ENCODE measurements at regions not wholly inside any gene's neighbourhood (a gene's known extent, or its start where the extent isn't known, plus 50 kb on each side); places are given as distances from the start of the nearest gene placed in this dataset.
A peak's percentile ranks its signal among the peaks of the same experiment; 100 is the strongest.

GRCh38 chr6:140929121-140929520 lies 1203.6 kb upstream of the GJE1 start:
- Histone ChIP-seq H3K9ac (ENCODE audit: low read length) (no peak overlapping the region), H3K9me2 (replicated peaks; ENCODE audit: insufficient read depth, low read length) (no peaks in the 10 kb centered on the region), H3F3A (ENCODE audit: insufficient read depth, low read length) (no peaks in the 10 kb centered on the region), H3K27me3 (replicated peaks; ENCODE audit: insufficient read depth, low read length) (no peaks in the 10 kb centered on the region), H3K36me3 (replicated peaks; ENCODE audit: insufficient read depth, low read length) (no peaks in the 10 kb centered on the region), H4K20me1 (ENCODE audit: insufficient read depth, low read length) (no peaks in the 10 kb centered on the region), H3K4me3 (ENCODE audit: low read length) (no peak overlapping the region), H3K27ac (ENCODE audit: low read length) (no peak overlapping the region), H3K4me2 (ENCODE audit: low read depth, low read length) (no peak overlapping the region), H3K79me2 (ENCODE audit: low read length) (no peaks in the 10 kb centered on the region), H3K9me3 (replicated peaks; ENCODE audit: insufficient read depth, low read length) (no peaks in the 10 kb centered on the region), H2AFZ (ENCODE audit: low read length) (no peak overlapping the region), H3K4me1 (ENCODE audit: low read length) (no peaks in the 10 kb centered on the region)
- DNase-seq: no peak
- TF ChIP-seq EZH2phosphoT487 (IDR thresholded peaks at IDR 0.05; ENCODE audit: low read length) (no peak), CTCF (IDR thresholded peaks at IDR 0.05; ENCODE audit: low read length) (no peak), EZH2 (optimal IDR thresholded peaks at IDR 0.05; ENCODE audit: low read depth, low read length) (no peak)

- TF ChIP-seq EZH2 (optimal IDR thresholded peaks at IDR 0.05; ENCODE audit: low read depth, low read length): no peak
- TF ChIP-seq CTCF (IDR thresholded peaks at IDR 0.05; ENCODE audit: low read length): no peak
- TF ChIP-seq EZH2phosphoT487 (IDR thresholded peaks at IDR 0.05; ENCODE audit: low read length): no peak
- no peaks in the 10 kb centered on the region for H3K79me2 ChIP-seq (ENCODE audit: low read length)
- H4K20me1 ChIP-seq (ENCODE audit: insufficient read depth, low read length): no peaks in the 10 kb centered on the region
- H3K36me3 ChIP-seq (replicated peaks; ENCODE audit: insufficient read depth, low read length): no peaks in the 10 kb centered on the region
- H3K9me3 ChIP-seq (replicated peaks; ENCODE audit: insufficient read depth, low read length): no peaks in the 10 kb centered on the region
- H3K27ac ChIP-seq (ENCODE audit: low read length): no peak overlapping the region
- no peaks in the 10 kb centered on the region for H3K4me1 ChIP-seq (ENCODE audit: low read length)
- H3K4me3 ChIP-seq (ENCODE audit: low read length): no peak overlapping the region
- H3F3A ChIP-seq (ENCODE audit: insufficient read depth, low read length): no peaks in the 10 kb centered on the region
- no peaks in the 10 kb centered on the region for H3K27me3 ChIP-seq (replicated peaks; ENCODE audit: insufficient read depth, low read length)
- no peak overlapping the region for H3K9ac ChIP-seq (ENCODE audit: low read length)
- no peak overlapping the region for H2AFZ ChIP-seq (ENCODE audit: low read length)
- H3K4me2 ChIP-seq (ENCODE audit: low read depth, low read length): no peak overlapping the region
- H3K9me2 ChIP-seq (replicated peaks; ENCODE audit: insufficient read depth, low read length): no peaks in the 10 kb centered on the region
- no peak for DNase-seq
These were observed 1209.7 kb upstream of the GJE1 start for GRCh38 chr6:140923048-140923447.

- TF ChIP-seq EZH2 (optimal IDR thresholded peaks at IDR 0.05; ENCODE audit: low read depth, low read length) (no peak), CTCF (IDR thresholded peaks at IDR 0.05; ENCODE audit: low read length) (peak; percentile 69), EZH2phosphoT487 (IDR thresholded peaks at IDR 0.05; ENCODE audit: low read length) (no peak)
- DNase-seq: peak; percentile 52
- Histone ChIP-seq H3K4me3 (ENCODE audit: low read length) (no peak overlapping the region), H3K4me1 (ENCODE audit: low read length) (no peaks in the 10 kb centered on the region), H3K27me3 (replicated peaks; ENCODE audit: insufficient read depth, low read length) (no peaks in the 10 kb centered on the region), H3K4me2 (ENCODE audit: low read depth, low read length) (no peak overlapping the region), H2AFZ (ENCODE audit: low read length) (no peak overlapping the region), H3K79me2 (ENCODE audit: low read length) (no peaks in the 10 kb centered on the region), H3F3A (ENCODE audit: insufficient read depth, low read length) (no peaks in the 10 kb centered on the region), H4K20me1 (ENCODE audit: insufficient read depth, low read length) (no peaks in the 10 kb centered on the region), H3K36me3 (replicated peaks; ENCODE audit: insufficient read depth, low read length) (no peaks in the 10 kb centered on the region), H3K27ac (ENCODE audit: low read length) (no peak overlapping the region), H3K9ac (ENCODE audit: low read length) (no peak overlapping the region), H3K9me2 (replicated peaks; ENCODE audit: insufficient read depth, low read length) (no peaks in the 10 kb centered on the region), H3K9me3 (replicated peaks; ENCODE audit: insufficient read depth, low read length) (no peaks in the 10 kb centered on the region)
These were observed 1211.1 kb upstream of the GJE1 start for GRCh38 chr6:140921366-140922226.
